GM23338 (cell line): ENCODE measurements at regions not wholly inside any gene's neighbourhood (a gene's known extent, or its start where the extent isn't known, plus 50 kb on each side); places are given as distances from the start of the nearest gene placed in this dataset.

Source experiments
- ATAC-seq: fragments of 200-7000 bp; cut with Tn5 transposase; 3 replicates; pipeline ENCODE4 v1.9.1; 2020
- DNase-seq: peaks from one replicate; pipeline ENCODE4 v3.0.0-alpha.2; 2015; ENCODE audit warnings: low spot score
- H2AFZ ChIP-seq: fragments of 200-600 bp; sonication (generic); 2 replicates; pipeline ENCODE4 v1.8.0; 2016; ENCODE audit warnings: antibody characterized with exemption, mild to moderate bottlenecking, moderate library complexity
- H3F3A ChIP-seq: fragments of 200-600 bp; sonication (generic); replicated peaks from 2 replicates; pipeline ENCODE4 v1.8.0; 2017; ENCODE audit warnings: antibody characterized with exemption, mixed run types, low read depth
- H3K27ac ChIP-seq: fragments of 200-600 bp; sonication (generic); 2 replicates; pipeline ENCODE4 v1.6.1; 2016; ENCODE audit warnings: low read depth
- H3K27me3 ChIP-seq: fragments of 200-600 bp; sonication (generic); 2 replicates; pipeline ENCODE4 v1.8.0; 2016; ENCODE audit warnings: mild to moderate bottlenecking, mixed run types, moderate library complexity; ENCODE audit not compliant: insufficient read depth
- H3K36me3 ChIP-seq: fragments of 200-600 bp; sonication (generic); 2 replicates; pipeline ENCODE4 v1.8.0; 2016; ENCODE audit warnings: mild to moderate bottlenecking; ENCODE audit not compliant: insufficient read depth
- H3K4me1 ChIP-seq: fragments of 200-600 bp; sonication (generic); 2 replicates; pipeline ENCODE4 v1.8.0; 2016; ENCODE audit warnings: mild to moderate bottlenecking, moderate library complexity; ENCODE audit not compliant: insufficient read depth
- H3K4me2 ChIP-seq: fragments of 200-600 bp; sonication (generic); 2 replicates; pipeline ENCODE4 v1.7.1; 2017; ENCODE audit warnings: mixed run types
- H3K4me3 ChIP-seq: fragments of 200-600 bp; sonication (generic); 2 replicates; pipeline ENCODE4 v1.6.1; 2016; ENCODE audit warnings: mixed run types
- H3K79me2 ChIP-seq: fragments of 200-600 bp; sonication (generic); replicated peaks from 2 replicates; pipeline ENCODE4 v1.8.0; 2017; ENCODE audit warnings: mild to moderate bottlenecking; ENCODE audit not compliant: insufficient read depth
- H3K9me2 ChIP-seq: fragments of 200-600 bp; sonication (generic); 2 replicates; pipeline ENCODE4 v1.8.0; 2017; ENCODE audit not compliant: insufficient read depth
- H4K20me1 ChIP-seq: fragments of 200-600 bp; sonication (generic); replicated peaks from 2 replicates; pipeline ENCODE4 v1.8.0; 2017; ENCODE audit warnings: mild to moderate bottlenecking; ENCODE audit not compliant: insufficient read depth
- H3K27ac Mint-ChIP-seq: 2 replicates; pipeline ENCODE4 v1.8.0; 2020; ENCODE audit warnings: inconsistent platforms, mild to moderate bottlenecking, moderate library complexity, mixed read lengths
- H3K27me3 Mint-ChIP-seq: 3 replicates; pipeline ENCODE4 v1.8.0; 2022; ENCODE audit warnings: low read depth, mild to moderate bottlenecking, moderate library complexity, mixed read lengths, inconsistent platforms; ENCODE audit not compliant: insufficient read depth, poor library complexity
- H3K36me3 Mint-ChIP-seq: 3 replicates; pipeline ENCODE4 v1.8.0; 2021; ENCODE audit warnings: low read depth, mild to moderate bottlenecking, inconsistent platforms, moderate library complexity, mixed read lengths
- H3K4me1 Mint-ChIP-seq: 3 replicates; pipeline ENCODE4 v1.8.0; 2020; ENCODE audit warnings: mild to moderate bottlenecking, inconsistent platforms, mixed read lengths
- H3K4me3 Mint-ChIP-seq: 3 replicates; pipeline ENCODE4 v1.8.0; 2021; ENCODE audit warnings: moderate library complexity, mild to moderate bottlenecking, inconsistent platforms, mixed read lengths
- H3K9me3 Mint-ChIP-seq: 3 replicates; pipeline ENCODE4 v1.8.0; 2020; ENCODE audit warnings: moderate library complexity, mild to moderate bottlenecking, inconsistent platforms, mixed read lengths
- CREB1 ChIP-seq: fragments of 250-450 bp; sonication (Bioruptor Pico); IDR thresholded peaks from 2 replicates; pipeline ENCODE4 v1.5.0; 2020; ENCODE audit warnings: low read depth, mild to moderate bottlenecking, moderate library complexity
- ETS1 ChIP-seq: IDR thresholded peaks from 2 replicates; pipeline ENCODE4 v1.6.1; 2016; ENCODE audit warnings: antibody characterized with exemption
- EZH2 ChIP-seq: fragments of 200-600 bp; sonication (generic); IDR thresholded peaks from one replicate; pipeline ENCODE4 v1.8.0; 2017; ENCODE audit warnings: antibody characterized with exemption, mild to moderate bottlenecking, low read depth; ENCODE audit not compliant: unreplicated experiment
- EZH2phosphoT487 ChIP-seq: fragments of 200-600 bp; sonication (generic); IDR thresholded peaks from one replicate; pipeline ENCODE4 v1.8.1; 2018; ENCODE audit warnings: antibody characterized with exemption; ENCODE audit not compliant: unreplicated experiment
- JUNB ChIP-seq: IDR thresholded peaks from one replicate; pipeline ENCODE4 v1.6.1; 2016; ENCODE audit warnings: antibody characterized with exemption; ENCODE audit not compliant: unreplicated experiment
- NANOG ChIP-seq: IDR thresholded peaks from 2 replicates; pipeline ENCODE4 v1.6.1; 2016; ENCODE audit warnings: antibody characterized with exemption, borderline replicate concordance
- POLR2AphosphoS5 ChIP-seq: IDR thresholded peaks from 2 replicates; pipeline ENCODE4 v1.6.1; 2016; ENCODE audit warnings: antibody characterized with exemption, low read depth
- REST ChIP-seq: IDR thresholded peaks from one replicate; pipeline ENCODE4 v1.6.1; 2018; ENCODE audit warnings: antibody characterized with exemption; ENCODE audit not compliant: unreplicated experiment
- STAT1 ChIP-seq: IDR thresholded peaks from one replicate; pipeline ENCODE4 v1.6.1; 2016; ENCODE audit warnings: antibody characterized with exemption; ENCODE audit not compliant: unreplicated experiment
- ZNF114 ChIP-seq: fragments of 250-450 bp; sonication (Bioruptor Pico); IDR thresholded peaks from 2 replicates; pipeline ENCODE4 v1.5.0; 2020; ENCODE audit warnings: mild to moderate bottlenecking, moderate library complexity
- ZNF331 ChIP-seq: fragments of 250-450 bp; sonication (Bioruptor Pico); IDR thresholded peaks from 2 replicates; pipeline ENCODE4 v1.5.0; 2020; ENCODE audit warnings: low read depth, mild to moderate bottlenecking, moderate library complexity
- TF ChIP-seq, protein P1 (sequence below): fragments of 250-450 bp; sonication (Bioruptor Pico); IDR thresholded peaks from 2 replicates; pipeline ENCODE4 v1.5.0; 2020; ENCODE audit warnings: mild to moderate bottlenecking, moderate library complexity
- TF ChIP-seq, protein P2 (sequence below), 2 experiments: fragments of 200-600 bp in 1 of 2; sonication (generic) in 1 of 2; conservative IDR thresholded peaks; 2 replicates each; pipeline versions ENCODE4 v1.5.1 to v1.6.1; 2016 to 2017; ENCODE audit warnings: antibody characterized with exemption in 2 of 2, low read depth in 2 of 2, mild to moderate bottlenecking in 2 of 2, moderate library complexity in 1 of 2

- Mint-ChIP-seq H3K4me3 (no peak overlapping the region), H3K27ac (no peak overlapping the region), H3K36me3 (no peaks in the 10 kb centered on the region), H3K9me3 (0 out of 3 replicates have a peak, but pooled peaks cover 3% of the 10 kb centered on the region), H3K4me1 (peaks cover 9% of the 10 kb centered on the region), H3K27me3 (no peaks in the 10 kb centered on the region)
- no peaks in the 10 kb centered on the region for H3K9me2 ChIP-seq
- TF ChIP-seq NANOG (no peak), EZH2 (no peak), POLR2AphosphoS5 (no peak), JUNB (no peak), ZNF331 (CRISPR knock-in tag) (no peak), REST (no peak), ETS1 (no peak), ZNF114 (CRISPR knock-in tag) (no peak), CREB1 (CRISPR knock-in tag) (no peak), STAT1 (no peak), EZH2phosphoT487 (no peak)
- TF ChIP-seq, protein P1, sequence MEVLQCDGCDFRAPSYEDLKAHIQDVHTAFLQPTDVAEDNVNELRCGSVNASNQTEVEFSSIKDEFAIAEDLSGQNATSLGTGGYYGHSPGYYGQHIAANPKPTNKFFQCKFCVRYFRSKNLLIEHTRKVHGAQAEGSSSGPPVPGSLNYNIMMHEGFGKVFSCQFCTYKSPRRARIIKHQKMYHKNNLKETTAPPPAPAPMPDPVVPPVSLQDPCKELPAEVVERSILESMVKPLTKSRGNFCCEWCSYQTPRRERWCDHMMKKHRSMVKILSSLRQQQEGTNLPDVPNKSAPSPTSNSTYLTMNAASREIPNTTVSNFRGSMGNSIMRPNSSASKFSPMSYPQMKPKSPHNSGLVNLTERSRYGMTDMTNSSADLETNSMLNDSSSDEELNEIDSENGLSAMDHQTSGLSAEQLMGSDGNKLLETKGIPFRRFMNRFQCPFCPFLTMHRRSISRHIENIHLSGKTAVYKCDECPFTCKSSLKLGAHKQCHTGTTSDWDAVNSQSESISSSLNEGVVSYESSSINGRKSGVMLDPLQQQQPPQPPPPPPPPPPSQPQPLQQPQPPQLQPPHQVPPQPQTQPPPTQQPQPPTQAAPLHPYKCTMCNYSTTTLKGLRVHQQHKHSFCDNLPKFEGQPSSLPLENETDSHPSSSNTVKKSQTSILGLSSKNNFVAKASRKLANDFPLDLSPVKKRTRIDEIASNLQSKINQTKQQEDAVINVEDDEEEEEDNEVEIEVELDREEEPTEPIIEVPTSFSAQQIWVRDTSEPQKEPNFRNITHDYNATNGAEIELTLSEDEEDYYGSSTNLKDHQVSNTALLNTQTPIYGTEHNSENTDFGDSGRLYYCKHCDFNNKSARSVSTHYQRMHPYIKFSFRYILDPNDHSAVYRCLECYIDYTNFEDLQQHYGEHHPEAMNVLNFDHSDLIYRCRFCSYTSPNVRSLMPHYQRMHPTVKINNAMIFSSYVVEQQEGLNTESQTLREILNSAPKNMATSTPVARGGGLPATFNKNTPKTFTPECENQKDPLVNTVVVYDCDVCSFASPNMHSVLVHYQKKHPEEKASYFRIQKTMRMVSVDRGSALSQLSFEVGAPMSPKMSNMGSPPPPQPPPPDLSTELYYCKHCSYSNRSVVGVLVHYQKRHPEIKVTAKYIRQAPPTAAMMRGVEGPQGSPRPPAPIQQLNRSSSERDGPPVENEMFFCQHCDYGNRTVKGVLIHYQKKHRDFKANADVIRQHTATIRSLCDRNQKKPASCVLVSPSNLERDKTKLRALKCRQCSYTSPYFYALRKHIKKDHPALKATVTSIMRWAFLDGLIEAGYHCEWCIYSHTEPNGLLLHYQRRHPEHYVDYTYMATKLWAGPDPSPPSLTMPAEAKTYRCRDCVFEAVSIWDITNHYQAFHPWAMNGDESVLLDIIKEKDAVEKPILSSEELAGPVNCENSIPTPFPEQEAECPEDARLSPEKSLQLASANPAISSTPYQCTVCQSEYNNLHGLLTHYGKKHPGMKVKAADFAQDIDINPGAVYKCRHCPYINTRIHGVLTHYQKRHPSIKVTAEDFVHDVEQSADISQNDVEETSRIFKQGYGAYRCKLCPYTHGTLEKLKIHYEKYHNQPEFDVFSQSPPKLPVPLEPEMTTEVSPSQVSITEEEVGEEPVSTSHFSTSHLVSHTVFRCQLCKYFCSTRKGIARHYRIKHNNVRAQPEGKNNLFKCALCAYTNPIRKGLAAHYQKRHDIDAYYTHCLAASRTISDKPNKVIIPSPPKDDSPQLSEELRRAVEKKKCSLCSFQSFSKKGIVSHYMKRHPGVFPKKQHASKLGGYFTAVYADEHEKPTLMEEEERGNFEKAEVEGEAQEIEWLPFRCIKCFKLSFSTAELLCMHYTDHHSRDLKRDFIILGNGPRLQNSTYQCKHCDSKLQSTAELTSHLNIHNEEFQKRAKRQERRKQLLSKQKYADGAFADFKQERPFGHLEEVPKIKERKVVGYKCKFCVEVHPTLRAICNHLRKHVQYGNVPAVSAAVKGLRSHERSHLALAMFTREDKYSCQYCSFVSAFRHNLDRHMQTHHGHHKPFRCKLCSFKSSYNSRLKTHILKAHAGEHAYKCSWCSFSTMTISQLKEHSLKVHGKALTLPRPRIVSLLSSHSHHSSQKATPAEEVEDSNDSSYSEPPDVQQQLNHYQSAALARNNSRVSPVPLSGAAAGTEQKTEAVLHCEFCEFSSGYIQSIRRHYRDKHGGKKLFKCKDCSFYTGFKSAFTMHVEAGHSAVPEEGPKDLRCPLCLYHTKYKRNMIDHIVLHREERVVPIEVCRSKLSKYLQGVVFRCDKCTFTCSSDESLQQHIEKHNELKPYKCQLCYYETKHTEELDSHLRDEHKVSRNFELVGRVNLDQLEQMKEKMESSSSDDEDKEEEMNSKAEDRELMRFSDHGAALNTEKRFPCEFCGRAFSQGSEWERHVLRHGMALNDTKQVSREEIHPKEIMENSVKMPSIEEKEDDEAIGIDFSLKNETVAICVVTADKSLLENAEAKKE (CRISPR knock-in tag): no peak
- TF ChIP-seq, protein P2, sequence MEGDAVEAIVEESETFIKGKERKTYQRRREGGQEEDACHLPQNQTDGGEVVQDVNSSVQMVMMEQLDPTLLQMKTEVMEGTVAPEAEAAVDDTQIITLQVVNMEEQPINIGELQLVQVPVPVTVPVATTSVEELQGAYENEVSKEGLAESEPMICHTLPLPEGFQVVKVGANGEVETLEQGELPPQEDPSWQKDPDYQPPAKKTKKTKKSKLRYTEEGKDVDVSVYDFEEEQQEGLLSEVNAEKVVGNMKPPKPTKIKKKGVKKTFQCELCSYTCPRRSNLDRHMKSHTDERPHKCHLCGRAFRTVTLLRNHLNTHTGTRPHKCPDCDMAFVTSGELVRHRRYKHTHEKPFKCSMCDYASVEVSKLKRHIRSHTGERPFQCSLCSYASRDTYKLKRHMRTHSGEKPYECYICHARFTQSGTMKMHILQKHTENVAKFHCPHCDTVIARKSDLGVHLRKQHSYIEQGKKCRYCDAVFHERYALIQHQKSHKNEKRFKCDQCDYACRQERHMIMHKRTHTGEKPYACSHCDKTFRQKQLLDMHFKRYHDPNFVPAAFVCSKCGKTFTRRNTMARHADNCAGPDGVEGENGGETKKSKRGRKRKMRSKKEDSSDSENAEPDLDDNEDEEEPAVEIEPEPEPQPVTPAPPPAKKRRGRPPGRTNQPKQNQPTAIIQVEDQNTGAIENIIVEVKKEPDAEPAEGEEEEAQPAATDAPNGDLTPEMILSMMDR (conservative IDR thresholded peaks at IDR 0.05; ENCODE audit: low read depth in 2 of 2): no peak
- no peak overlapping the region for H2AFZ ChIP-seq
- H3K4me2 ChIP-seq: no peak overlapping the region
- H3K4me3 ChIP-seq: no peak overlapping the region
- H3F3A ChIP-seq: no peaks in the 10 kb centered on the region
- H3K36me3 ChIP-seq: no peaks in the 10 kb centered on the region
- ATAC-seq (no peak), DNase-seq (no peak)
- H3K27me3 ChIP-seq: no peaks in the 10 kb centered on the region
- H3K4me1 ChIP-seq: peaks cover 10% of the 10 kb centered on the region
- no peaks in the 10 kb centered on the region for H4K20me1 ChIP-seq
- H3K27ac ChIP-seq: no peak overlapping the region
- no peaks in the 10 kb centered on the region for H3K79me2 ChIP-seq
Observed at GRCh38 chr5:167112556-167112955, 1178.9 kb upstream of the WWC1 start.
